IPS-NIHi7 (cell line): ENCODE measurements at regions not wholly inside any gene's neighbourhood (a gene's known extent, or its start where the extent isn't known, plus 50 kb on each side); places are given as distances from the start of the nearest gene placed in this dataset.
A peak's percentile ranks its signal among the peaks of the same experiment; 100 is the strongest.
"Not testable (repeated sequence)": the region's sequence is repeated elsewhere in the genome, so short reads cannot be mapped to it uniquely, and the experiment has no call there.

Source experiments
- DNase-seq: peaks from one replicate; pipeline ENCODE4 v3.0.0; 2012; ENCODE audit warnings: mixed read lengths; ENCODE audit errors: extremely low spot score

- DNase-seq = no peak
Measured at GRCh38 chr14:98186140-98186539, 1085.9 kb downstream of the BCL11B start.

GRCh38 chr14:98187281-98187680 is 1084.7 kb downstream of the BCL11B start:
- DNase-seq = no peak

GRCh38 chr14:98189062-98189461 is 1082.9 kb downstream of the BCL11B start:
- no peak for DNase-seq

GRCh38 chr14:98189511-98189910 is 1082.5 kb downstream of the BCL11B start:
- DNase-seq = no peak

- DNase-seq = no peak
Measured at GRCh38 chr14:98189944-98190343, 1082.1 kb downstream of the BCL11B start.

- DNase-seq = no peak
Measured at GRCh38 chr14:98192946-98193345, 1079.1 kb downstream of the BCL11B start.

- no peak for DNase-seq
Measured at GRCh38 chr14:98194821-98195220, 1077.2 kb downstream of the BCL11B start.

- DNase-seq = no peak
Measured at GRCh38 chr14:98195256-98195655, 1076.7 kb downstream of the BCL11B start.

- no peak for DNase-seq
Measured at GRCh38 chr14:98197933-98198332, 1074.1 kb downstream of the BCL11B start.

GRCh38 chr14:98198385-98198784 is 1073.6 kb downstream of the BCL11B start:
- peak; percentile 19 for DNase-seq

GRCh38 chr14:98200601-98201000 is 1071.4 kb downstream of the BCL11B start:
- DNase-seq = no peak

GRCh38 chr14:98203421-98203820 is 1068.6 kb downstream of the BCL11B start:
- DNase-seq = no peak

GRCh38 chr14:98204139-98204538 is 1067.9 kb downstream of the BCL11B start:
- no peak for DNase-seq

GRCh38 chr14:98207415-98207814 is 1064.6 kb downstream of the BCL11B start:
- no peak for DNase-seq

- DNase-seq = no peak
Measured at GRCh38 chr14:98208211-98208611, 1063.8 kb downstream of the BCL11B start.

- no peak for DNase-seq
Measured at GRCh38 chr14:98208943-98209342, 1063.1 kb downstream of the BCL11B start.

GRCh38 chr14:98210045-98210672 is 1061.8 kb downstream of the BCL11B start:
- peak; percentile 31 for DNase-seq

- no peak for DNase-seq
Measured at GRCh38 chr14:98217530-98217929, 1054.5 kb downstream of the BCL11B start.

- no peak for DNase-seq
Measured at GRCh38 chr14:98218218-98218617, 1053.8 kb downstream of the BCL11B start.

- no peak for DNase-seq
Measured at GRCh38 chr14:98219638-98220037, 1052.4 kb downstream of the BCL11B start.

- no peak for DNase-seq
Measured at GRCh38 chr14:98223106-98223505, 1048.9 kb downstream of the BCL11B start.

GRCh38 chr14:98223710-98224109 is 1048.3 kb downstream of the BCL11B start:
- not testable (repeated sequence) for DNase-seq

- DNase-seq = no peak
Measured at GRCh38 chr14:98226411-98226810, 1045.6 kb downstream of the BCL11B start.
